GM18858 (cell line): ENCODE measurements at regions not wholly inside any gene's neighbourhood (a gene's known extent, or its start where the extent isn't known, plus 50 kb on each side); places are given as distances from the start of the nearest gene placed in this dataset.

Experiments
- ATAC-seq: cut with Tn5 transposase; IDR thresholded peaks from one replicate; pipeline ENCODE4 v1.9.1; 2021; ENCODE audit not compliant: unreplicated experiment

GRCh38 chr20:6693178-6693807, 74.2 kb upstream of the BMP2 start:
- ATAC-seq, result no peak

GRCh38 chr20:6692566-6693173, 74.8 kb upstream of the BMP2 start:
- ATAC-seq, result no peak

DNA sequence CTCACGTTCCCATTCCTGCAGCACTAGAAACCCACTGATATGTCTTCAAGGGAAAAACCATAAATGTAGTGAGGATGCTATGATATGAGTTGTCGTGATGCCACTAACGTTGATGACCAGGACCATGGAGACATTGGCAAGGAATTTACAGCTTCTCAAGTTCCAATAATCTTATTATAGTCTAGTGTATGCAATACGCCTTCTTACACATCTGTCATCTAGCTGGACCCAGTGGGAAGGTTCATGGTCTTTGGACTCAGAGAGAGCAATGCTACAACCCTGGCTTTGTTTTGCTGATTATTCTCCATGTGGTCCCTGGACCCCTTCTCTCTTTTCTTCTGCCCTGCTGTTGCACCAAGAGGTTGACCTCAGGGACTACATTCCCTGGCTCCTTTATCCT, 76.0 kb upstream of the BMP2 start:
- no peak for ATAC-seq

DNA sequence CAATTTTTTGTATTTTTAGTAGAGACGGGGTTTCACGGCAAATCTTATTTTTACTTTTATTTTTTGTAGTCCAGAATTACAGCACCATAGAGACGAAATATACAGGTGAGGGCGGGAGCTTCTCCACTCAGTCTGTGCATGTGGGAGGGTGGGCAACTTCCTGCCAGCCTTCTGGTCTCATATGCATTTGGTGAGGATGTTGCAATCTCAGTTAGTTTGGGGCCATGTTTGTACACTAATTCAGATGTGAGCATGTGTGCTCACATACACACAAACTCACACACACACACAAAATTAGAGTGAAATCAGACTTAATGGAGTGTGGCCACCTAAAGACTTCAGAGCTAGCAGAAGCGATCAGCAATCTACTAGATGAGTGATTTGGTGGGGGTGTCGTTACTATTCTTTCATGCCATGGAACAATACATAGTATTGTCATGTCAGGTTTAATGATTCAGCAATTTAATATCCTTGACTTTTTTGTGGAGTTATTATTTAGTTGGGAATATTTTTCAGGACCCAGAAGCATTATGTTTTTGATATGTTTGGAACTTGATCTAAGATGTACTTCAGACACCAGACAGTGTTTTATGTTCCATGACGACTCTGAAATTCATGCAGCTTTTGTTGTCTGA, 78.0 kb upstream of the BMP2 start:
- ATAC-seq, result no peak

GRCh38 chr20:6686171-6686570, 81.3 kb upstream of the BMP2 start:
- no peak for ATAC-seq

GRCh38 chr20:6685626-6686025, 81.9 kb upstream of the BMP2 start:
- ATAC-seq, result no peak

GRCh38 chr20:6685181-6685582, 82.3 kb upstream of the BMP2 start:
- no peak for ATAC-seq

DNA sequence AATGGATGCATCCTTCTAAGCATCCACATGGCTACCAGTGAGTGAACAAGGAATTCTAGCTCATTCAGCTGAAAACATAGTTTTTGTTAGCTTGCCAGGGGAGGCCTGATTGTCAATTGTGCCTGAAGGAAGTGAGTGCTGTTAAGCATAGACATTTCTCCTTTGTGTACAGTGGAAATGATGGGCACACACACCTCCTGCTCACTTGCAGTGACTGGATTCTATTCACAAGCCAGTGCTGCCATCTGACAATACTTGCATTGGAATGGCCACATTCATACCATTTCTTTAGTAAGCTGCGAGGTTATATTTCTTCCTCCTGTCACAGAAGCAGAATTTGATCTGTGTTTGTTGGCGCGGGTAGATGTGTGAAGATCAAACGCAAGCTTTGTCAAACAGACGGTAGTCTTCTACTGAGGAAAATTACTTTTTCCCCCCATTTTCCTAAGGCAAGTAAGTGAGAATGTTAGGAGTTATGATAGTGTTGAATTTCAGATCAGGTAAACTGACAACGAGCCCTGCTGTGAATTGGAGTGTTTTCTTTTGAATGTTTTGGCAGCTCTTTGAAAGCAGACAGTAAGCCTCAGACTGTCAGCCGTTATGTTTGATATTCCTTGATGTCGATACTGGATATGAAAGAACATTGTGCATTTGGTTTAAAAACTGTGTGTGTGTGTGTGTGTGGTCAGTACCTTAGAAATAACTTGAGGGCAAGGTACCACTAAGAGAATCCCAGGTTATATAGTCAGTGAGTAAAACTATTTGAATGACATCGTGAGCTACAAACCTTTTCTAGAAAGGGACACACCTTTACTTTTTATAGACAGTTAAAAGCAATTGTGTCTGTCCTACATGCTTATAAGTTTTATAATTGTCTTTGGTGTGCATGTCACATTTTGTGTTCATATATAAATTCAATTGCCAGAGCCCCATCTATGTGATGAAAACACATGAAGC, 84.2 kb upstream of the BMP2 start:
- no peak for ATAC-seq

DNA sequence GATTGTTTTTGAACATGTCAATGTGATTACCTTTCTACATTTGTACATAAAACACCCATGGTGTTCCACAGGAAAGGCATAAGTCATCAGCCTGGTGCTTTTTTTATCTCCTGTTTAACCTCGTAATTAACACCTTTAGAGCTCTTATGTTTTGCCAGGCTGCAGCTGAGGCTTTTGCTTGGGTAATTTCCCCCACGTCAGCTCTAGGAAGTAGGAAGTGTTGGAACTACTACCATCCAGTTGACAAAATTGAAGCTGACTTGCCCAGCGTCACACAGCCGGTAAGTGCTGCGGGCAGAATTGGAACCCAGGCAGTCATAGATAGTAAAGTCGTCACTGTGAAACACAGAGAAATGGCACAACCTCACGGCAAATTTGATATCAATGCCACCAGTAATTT, 86.6 kb upstream of the BMP2 start:
- no peak for ATAC-seq

DNA sequence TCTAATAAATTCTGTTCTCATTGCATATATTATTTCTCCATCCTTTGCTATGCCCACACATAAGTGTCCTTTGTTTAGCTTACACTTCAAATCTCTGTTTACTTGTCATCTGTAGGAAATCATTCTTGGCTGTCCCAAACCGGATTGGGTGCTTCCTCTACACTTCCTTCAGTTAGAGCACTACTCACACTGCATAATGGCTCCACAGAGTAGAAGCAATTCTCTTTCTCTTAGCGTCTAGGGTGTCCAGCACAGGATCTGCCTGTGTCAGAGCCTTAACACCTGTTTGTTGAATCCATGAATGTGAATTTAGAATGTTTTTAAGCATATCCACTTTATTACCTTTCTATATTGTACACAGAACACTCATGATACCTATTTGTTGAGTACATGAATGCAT, 87.0 kb upstream of the BMP2 start:
- ATAC-seq, result no peak

DNA sequence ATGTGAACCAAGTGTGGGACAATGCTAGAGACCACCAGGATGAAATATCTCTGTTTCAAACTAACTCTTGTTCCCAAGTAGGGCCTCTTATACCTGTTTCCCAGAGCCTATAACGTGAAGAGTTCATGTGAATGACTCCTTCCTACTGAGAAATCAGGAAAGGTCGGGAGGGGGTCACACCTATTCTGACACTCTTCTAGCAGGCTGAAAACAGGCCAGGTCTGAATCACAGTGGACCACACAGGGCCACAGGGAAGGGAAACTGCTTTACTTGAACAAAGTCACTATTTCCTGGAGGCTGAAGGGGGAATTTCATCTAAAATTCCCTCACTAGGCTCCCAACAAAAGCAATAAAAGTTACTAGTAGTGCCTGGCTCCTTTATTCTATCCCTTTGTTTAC, 88.4 kb upstream of the BMP2 start:
- no peak for ATAC-seq

DNA sequence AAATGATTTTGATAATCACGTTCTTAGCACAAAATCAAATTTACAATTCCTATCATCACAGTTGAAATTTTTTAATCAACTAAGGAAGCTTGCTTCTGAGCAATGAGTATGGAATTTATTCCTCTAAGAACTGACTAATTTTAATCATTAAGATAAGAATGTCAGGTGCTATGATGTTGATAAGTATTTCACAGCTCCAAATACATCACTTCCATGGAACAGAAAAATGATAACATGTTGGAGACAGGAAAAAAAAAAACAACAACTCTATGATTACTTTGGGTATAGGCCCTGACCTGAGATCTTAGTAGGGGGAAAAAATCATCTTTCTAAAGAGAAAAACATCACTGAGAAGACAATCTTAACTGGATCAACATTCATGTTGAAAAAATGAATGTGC, 89.4 kb upstream of the BMP2 start:
- ATAC-seq, result no peak

DNA sequence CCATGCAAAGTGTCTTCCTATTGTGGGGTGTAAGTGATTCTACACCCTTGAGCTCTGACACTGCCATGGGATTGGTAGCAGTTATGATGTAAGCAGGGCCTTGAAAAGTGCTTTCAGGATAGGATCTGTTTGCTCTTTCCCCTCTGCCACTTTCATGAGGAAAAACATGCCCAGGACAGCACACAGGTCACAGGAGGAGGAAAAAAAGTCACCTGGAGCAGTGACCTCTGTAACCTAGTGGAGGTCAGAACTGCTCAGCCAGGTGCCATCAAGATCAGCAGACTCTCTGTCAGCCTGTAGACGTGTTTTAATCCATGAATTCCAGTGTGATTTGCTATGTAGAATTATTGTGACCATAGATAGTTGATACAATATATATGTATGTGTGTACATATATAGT, 92.7 kb upstream of the BMP2 start:
- no peak for ATAC-seq

- no peak for ATAC-seq
Measured at GRCh38 chr20:6673071-6673470, 94.4 kb upstream of the BMP2 start.

GRCh38 chr20:6671829-6672228, 95.7 kb upstream of the BMP2 start:
- no peak for ATAC-seq

DNA sequence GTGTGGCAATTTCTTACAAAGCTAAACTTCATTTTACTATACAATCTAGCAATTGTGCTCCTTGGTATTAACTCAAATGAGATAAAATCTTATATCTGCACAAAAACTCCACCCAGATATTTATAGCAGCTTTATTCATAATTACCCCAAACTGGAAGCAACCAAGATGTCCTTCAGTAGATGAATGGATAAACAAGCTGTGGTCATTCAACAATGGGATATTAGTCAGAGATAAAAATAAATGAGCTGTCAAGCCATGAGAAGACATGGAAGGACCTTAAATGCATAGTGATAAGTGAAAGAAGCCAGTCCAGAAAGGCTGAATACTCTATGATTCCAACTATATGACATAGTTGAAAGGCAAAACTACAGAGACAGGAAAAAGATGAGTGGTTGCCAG, 98.9 kb upstream of the BMP2 start:
- no peak for ATAC-seq

DNA sequence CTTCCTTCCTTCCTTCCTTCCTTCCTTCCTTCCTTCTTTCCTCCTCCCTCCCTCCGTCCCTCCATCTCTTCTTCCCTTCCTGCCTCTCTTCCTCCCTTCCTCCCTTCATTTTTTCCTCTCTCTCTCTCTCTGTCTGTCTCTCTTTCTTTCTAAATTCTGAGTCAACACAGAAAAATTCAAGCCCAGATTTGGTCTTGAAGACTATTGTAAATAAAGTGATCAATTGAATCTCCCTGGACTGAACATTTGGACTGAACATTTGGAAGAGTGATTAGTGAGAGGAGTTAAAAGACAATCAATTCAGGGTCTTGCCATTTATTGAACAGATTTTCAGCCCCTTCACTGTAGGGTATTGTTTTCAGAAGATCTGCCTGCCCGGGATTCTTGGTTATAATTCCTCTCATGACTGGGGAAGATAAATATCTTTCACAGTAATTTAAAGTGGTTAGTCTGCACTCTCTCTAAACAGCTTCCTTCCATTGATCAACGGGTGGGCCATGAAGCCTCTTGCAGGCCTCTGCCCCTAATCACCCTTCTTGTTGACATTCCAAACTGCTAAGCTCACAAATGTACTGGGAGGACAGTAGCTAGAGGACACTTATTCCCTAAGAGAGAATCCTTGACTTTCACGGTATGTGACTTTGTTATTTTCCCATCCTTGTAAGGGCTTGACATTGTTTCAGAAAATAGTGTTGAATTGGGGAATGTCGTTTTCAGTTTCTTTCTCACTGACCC, 101.7 kb upstream of the BMP2 start:
- ATAC-seq, result no peak

GRCh38 chr20:6665161-6665560, 102.3 kb upstream of the BMP2 start:
- no peak for ATAC-seq

GRCh38 chr20:6664574-6664973, 102.9 kb upstream of the BMP2 start:
- no peak for ATAC-seq

DNA sequence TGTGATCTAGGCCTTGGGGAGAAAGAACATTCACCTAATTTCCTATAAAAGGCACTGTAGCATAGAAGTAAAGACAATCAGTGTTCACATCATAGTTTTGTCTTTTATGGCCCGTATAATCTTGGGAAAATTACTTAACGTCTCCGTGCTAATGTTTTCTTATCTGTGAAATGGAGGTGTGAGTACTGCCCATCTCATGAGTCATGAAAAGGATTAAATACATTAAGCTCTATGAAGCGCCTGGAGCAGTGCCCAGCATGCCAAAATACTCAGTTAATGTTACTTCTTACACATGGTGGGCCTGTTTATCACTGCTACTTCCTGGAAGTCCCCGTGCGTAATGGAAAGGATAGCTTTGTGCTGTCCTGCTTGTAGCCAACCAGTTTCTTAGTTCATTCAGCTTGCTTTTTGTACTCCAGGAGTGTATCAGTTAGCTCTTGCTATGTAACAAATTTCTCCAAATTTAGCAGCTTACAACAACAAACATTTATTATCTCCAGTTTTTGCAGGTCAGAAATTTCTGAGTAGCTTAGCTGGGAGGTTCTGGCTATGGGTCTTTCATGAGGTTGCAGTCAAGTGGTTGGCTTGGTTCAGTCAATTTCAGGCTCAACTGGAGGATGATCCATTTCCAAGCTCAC, 103.6 kb upstream of the BMP2 start:
- ATAC-seq, result no peak
